ENCODE measurements at regions not wholly inside any gene's neighbourhood (a gene's known extent, or its start where the extent isn't known, plus 50 kb on each side); places are given as distances from the start of the nearest gene placed in this dataset.

DNA sequence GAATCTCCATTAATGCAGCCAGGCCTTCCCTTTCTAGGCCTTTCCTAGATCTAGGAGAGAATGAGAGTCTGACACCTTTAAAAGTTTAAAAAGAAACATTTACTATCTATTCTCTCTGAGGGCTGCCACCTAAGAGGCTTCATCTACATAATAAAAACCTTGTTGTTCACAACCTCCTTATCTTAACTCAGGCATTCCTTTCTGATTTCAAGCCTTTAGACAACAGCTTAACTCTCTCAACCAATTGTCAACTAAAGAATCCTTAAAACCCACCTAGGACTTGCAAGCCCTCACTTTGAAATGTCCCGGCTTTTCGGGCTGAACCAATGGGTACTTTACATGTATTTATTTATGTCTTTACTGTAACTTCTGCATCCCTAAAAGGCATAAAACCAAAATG, 64.3 kb upstream of the RET start:
- no peak for DNase-seq

DNA sequence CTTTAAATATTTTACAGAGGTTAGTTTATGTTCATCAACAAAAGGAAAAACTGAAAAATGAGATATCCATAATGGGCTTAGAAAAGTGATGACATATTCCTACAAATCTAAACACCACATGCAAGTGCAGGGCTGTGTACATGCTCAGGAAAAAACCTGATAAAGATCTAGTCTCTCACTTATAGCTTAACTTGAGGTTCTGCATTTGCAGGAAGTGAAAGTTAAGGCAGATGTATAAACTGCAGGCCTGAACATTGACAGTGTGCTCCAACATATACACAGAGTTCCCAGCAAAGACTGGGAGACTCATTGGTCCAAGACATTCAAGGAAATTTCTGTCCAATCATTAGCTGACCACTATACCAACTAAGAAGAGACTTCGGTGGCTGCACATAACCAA, 63.8 kb upstream of the RET start:
- peak in 1 of 5 experiments; percentile 26 for DNase-seq

DNA sequence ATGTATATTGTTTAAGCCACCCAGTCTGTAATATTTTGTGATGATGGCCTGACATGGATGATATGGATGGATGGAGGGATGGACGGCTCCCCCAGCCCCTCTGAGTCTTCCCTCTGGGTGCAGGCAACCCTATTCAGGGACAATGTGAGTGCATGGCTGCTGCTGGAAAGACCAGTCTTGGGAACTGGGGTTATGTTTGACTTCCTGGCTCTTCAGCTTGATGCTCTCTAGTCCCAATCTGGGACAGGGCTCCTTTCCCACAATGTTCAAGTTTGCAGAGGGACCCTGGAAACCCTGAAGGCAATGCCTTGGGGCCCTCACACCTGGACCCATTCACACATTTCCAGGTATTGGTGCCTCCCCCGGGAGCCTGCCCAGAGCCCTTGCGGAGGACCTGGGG, 52.3 kb upstream of the RET start:
- DNase-seq = no peak

DNA sequence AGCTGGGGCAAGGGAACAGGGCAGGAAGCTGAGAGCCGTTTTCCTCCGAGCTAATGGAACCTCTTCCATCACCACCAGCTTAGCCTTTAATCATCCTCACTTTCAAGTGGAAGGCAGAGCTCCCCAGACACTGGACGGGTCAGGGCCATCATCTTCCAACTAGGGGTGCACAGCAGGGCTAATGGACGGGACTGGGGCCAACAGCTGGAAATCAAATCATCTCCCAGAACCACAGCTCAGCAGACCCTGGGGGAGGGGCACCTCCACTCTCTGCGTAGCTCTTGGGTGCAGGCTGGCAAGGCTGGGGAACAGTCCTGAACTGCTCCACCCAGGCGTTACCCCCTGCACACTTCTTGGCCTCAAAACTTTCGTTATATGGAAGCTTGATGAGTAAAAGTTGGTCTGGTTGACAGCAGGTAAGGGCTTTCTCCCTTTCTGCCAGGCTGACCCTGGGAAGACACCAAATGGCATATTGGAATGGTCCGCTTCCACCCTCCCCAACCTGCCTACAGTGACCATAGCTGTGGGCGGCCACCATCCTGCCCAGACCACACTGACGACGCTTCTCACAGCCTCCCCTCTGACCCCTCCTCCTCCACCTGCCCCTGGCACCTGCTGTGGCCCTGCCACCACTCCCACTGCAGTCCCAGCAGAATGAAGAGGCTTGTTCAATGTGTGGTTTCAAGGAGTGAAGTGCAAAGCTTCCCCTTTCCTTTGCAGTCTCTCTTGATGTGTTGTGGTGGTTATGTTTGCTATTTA, 51.7 kb upstream of the RET start:
- no peak for DNase-seq

DNA sequence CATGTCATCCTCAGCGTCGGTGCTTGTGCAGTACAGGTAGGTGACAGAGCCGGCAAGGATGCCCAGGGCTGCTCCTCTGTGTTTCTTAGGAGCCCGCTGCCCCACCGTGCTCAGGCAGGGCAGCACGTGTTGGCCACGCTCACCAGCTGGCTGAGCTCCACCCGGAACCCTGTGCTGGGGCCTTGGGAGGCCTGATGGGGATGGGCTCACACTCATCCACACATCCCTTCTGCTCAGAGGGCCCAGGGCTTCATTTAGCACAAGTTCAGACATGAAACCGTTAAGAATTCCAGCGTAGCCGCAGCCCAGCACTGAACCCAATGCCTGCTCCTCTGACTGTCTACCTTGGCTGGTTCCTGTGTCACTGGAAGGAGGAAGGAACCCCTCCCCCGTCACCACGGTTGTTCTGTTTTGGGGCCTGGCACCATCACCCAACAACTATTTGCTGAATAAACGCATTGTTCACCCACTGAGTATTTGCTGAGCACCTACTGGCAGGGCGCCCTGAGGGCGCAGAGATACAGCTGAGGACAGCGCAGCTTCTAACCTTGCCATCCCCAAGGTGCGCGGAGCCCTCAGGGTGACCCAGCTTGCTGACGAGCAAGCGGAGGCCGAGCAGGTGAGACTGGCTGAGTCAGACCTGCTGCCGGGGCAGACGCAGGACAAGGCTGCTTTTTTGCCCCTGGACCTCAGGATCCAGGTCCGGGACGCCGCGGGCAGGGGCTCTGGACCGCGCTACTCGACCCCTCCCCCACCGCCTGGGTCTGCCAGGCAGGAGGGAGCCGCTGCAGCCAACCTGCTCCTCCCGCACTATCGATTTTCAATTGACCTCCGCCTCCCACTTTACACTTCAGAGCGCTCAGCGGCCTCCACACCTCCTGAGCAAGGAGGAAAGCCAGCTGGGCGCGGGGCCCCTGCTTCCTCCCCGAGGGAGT, 50.6 kb upstream of the RET start:
- no peak for DNase-seq

All from T-helper 2 cell (primary cell).